ENCODE measurements at regions not wholly inside any gene's neighbourhood (a gene's known extent, or its start where the extent isn't known, plus 50 kb on each side); places are given as distances from the start of the nearest gene placed in this dataset.

DNA sequence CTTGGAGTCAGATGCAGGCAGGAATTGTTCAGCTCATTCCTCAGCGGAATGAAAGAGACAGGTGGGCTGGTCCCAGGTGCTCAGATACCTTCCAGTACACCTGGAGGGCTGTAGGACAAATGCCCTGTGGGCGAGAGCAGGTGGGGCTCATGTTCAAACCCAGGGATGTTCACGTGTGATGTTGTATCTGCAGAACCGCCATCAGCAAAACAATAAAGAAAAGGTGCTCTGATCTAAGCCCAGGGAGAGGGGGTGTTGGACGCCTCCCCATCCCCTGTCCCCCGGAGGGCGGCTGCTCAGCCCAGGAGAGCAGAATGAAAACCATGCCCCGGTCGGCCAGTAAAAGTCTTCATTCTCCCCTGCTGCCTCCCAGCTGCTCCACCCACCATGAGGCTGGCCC lies 197.4 kb downstream of the HAUS1 start:
- no peaks in the 10 kb centered on the region for H3K27me3 Mint-ChIP-seq
- no peak overlapping the region for H3K27ac Mint-ChIP-seq
- H3K4me1 Mint-ChIP-seq: no peaks in the 10 kb centered on the region
- H3K36me3 Mint-ChIP-seq (ENCODE audit: low read depth): no peaks in the 10 kb centered on the region
- no peak for ATAC-seq (replicated peaks)
- H3K4me3 Mint-ChIP-seq: no peak overlapping the region
- H3K9me3 Mint-ChIP-seq: no peaks in the 10 kb centered on the region

DNA sequence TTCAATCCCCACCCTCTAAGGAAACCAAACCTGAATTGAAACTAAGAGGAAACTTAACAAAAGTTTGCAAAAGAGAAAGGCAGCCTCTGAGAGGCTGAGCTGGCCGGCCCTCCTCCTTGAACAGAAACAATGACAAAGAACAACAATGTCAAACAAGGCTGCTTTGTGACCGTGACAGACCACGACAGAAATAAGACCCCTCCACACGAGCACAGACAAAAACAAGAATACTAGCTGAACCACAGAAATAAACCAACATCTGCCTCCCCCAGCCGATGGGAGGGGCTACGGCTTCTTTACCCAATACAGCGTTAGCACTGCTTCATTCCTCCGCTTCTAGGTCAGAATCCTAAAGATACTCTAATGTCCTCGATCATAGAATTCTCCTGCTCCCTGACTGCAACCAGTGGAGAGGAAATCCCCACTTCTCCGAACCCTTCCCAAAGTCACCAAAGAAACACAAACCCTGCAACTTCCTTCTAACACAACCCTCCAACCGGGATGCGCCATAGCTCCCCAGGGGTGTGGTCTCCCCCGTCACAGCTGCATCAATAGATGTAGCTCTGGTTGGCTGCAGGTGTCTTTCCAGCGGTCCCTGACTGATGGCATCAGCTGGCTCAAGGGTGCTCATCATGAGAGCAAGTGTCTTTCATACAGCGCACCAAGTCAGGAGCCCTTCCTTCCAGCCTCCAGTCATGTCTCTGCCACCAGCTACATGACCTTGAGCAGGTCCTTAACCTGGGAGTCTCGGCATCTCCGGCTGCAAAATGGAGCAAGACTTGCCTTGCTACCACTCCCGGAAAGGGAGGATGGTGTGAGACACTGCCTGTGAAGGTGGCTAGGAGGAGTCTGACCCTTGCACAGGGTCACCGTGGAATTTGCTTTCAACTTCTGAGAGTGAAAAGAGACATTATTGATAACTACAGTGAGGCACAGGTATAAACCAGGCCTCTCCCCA lies 198.6 kb downstream of the HAUS1 start:
- Mint-ChIP-seq H3K4me3 (no peak overlapping the region), H3K4me1 (no peaks in the 10 kb centered on the region), H3K9me3 (peaks cover 6% of the 10 kb centered on the region)

DNA sequence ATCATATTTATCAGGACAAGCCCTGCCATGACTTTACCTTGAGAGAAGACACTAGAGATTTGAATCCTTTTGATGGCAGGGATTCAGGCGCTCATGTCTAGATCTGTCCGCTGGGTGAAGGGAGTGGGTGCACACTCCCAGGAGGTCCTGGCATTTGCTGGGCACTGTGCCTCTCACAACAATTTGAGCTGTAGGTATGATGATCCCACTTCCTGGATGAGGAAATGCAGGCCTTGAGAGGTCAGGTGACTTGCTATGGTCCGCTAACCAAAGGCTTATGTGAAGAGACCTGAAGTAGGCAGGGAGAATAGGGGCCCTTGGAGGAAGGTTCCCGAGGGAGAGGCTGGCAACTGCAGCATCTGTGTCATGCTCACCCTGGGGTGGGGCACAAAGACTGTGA lies 206.1 kb downstream of the HAUS1 start:
- H3K36me3 Mint-ChIP-seq (ENCODE audit: low read depth): no peaks in the 10 kb centered on the region
- peaks cover 5% of the 10 kb centered on the region for H3K27me3 Mint-ChIP-seq
- no peak for ATAC-seq (replicated peaks)
- peaks cover 4% of the 10 kb centered on the region for H3K4me1 Mint-ChIP-seq
- peaks cover 6% of the 10 kb centered on the region for H3K9me3 Mint-ChIP-seq
- H3K4me3 Mint-ChIP-seq: no peak overlapping the region
- H3K27ac Mint-ChIP-seq: no peak overlapping the region

More for the DNA sequence above, 198.6 kb downstream of the HAUS1 start:
- H3K27ac Mint-ChIP-seq: no peak overlapping the region
- no peaks in the 10 kb centered on the region for H3K27me3 Mint-ChIP-seq
- no peak for ATAC-seq (replicated peaks)
- no peaks in the 10 kb centered on the region for H3K36me3 Mint-ChIP-seq (ENCODE audit: low read depth)

DNA sequence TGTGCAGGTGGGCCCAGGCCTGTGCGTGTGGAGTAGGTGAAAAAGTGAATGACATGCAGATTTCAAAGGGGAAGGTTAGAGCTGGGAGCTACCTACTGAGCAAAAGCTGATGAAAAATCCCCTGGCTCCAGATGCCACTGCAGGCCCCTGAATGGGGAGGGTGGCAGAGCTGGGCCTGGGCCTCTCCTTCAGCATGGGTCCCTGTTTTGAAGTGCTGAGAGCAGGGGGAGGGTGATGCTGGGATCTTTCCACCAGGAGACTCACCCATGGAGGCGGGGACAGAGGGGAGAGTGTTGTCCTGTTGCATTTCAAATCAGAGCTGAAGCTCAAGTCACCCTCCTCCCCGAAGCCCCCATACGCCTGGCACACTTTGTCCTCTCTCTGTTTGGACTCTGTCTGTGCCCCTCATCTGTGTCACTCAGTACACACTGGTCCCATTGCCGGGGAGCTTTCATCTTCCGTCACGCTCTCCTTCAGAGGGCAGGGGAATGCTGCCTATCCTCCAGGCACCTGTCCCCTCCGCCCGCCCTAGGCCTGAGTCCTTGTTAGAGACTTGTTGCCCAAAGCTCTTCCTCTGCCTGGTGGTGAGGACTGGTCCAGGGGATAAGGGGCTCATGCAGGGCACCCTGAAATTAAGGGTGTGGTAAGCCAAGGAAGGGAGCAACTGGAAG lies 206.6 kb downstream of the HAUS1 start:
- no peaks in the 10 kb centered on the region for H3K36me3 Mint-ChIP-seq (ENCODE audit: low read depth)
- peaks cover 4% of the 10 kb centered on the region for H3K4me1 Mint-ChIP-seq
- H3K4me3 Mint-ChIP-seq: no peak overlapping the region
- ATAC-seq (replicated peaks): no peak
- peaks cover 6% of the 10 kb centered on the region for H3K9me3 Mint-ChIP-seq
- H3K27me3 Mint-ChIP-seq: peaks cover 5% of the 10 kb centered on the region
- no peak overlapping the region for H3K27ac Mint-ChIP-seq

DNA sequence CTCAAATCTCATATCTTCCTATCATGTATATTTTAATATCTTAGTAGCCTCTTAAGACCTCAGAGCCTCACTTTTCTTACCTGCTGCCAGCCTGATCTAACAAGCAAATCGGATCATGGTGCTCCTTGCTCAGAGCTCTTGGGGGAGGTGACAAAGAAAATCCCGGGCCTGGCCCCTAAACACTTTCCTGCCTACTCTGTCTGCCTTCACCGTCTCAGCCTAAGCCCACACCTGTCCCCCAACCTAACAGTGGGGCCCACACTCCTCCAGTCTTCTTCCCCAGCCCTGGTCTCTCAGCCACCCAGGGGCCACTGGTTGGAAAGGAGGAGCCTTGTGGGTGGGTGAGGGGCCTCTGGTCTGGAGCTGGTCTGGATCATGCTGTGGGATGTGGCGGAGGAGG lies 207.3 kb downstream of the HAUS1 start:
- H3K27me3 Mint-ChIP-seq: peaks cover 5% of the 10 kb centered on the region
- H3K9me3 Mint-ChIP-seq: peaks cover 6% of the 10 kb centered on the region
- H3K27ac Mint-ChIP-seq: no peak overlapping the region
- ATAC-seq (replicated peaks): no peak
- no peaks in the 10 kb centered on the region for H3K36me3 Mint-ChIP-seq (ENCODE audit: low read depth)
- no peak overlapping the region for H3K4me3 Mint-ChIP-seq
- peaks cover 4% of the 10 kb centered on the region for H3K4me1 Mint-ChIP-seq

DNA sequence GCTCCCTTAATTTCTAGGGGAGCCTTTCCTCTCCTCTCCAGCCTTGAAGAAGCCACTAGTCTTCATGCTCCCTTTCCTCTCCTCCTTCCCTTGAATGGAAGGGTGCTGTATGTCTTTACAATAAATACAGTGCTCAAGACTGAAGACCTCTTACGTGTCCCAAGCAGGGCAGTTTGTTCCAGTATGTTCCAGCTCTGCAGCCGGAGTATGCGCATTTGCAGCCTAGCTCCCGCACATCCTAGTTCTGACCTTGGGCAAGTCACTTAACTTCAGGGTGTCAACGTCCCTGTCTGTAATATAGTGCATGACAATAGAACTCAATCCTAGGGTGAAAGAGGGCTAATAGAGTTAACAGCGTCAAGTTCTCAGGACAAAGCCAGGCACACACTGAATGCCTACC lies 208.0 kb downstream of the HAUS1 start:
- H3K36me3 Mint-ChIP-seq (ENCODE audit: low read depth): no peaks in the 10 kb centered on the region
- H3K4me1 Mint-ChIP-seq: peaks cover 4% of the 10 kb centered on the region
- ATAC-seq (replicated peaks): no peak
- no peak overlapping the region for H3K27ac Mint-ChIP-seq
- H3K27me3 Mint-ChIP-seq: peaks cover 5% of the 10 kb centered on the region
- no peak overlapping the region for H3K4me3 Mint-ChIP-seq
- H3K9me3 Mint-ChIP-seq: peaks cover 5% of the 10 kb centered on the region

DNA sequence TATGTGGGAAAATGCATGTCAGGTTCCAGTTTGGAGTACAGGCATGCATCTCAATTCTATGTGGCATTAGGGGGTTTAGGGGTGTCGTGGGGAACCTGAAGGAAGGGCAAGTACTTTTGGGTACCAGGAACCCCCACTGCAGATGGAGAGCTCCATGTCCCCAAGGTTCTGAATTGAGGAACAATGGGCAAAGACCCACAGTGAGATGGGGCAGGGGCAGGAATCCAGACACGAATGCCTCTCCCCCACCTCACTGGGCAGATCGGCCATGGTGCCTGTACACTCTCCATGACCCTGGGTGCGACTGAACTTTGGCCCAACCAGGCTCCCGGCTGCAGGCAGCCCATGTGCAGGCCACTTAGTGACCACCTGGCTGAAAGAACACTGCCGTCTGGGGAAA lies 209.3 kb downstream of the HAUS1 start:
- H3K4me1 Mint-ChIP-seq: peaks cover 4% of the 10 kb centered on the region
- H3K36me3 Mint-ChIP-seq (ENCODE audit: low read depth): no peaks in the 10 kb centered on the region
- H3K4me3 Mint-ChIP-seq: no peak overlapping the region
- ATAC-seq (replicated peaks): no peak
- no peak overlapping the region for H3K27ac Mint-ChIP-seq
- peaks cover 3% of the 10 kb centered on the region for H3K27me3 Mint-ChIP-seq
- H3K9me3 Mint-ChIP-seq: no peaks in the 10 kb centered on the region

DNA sequence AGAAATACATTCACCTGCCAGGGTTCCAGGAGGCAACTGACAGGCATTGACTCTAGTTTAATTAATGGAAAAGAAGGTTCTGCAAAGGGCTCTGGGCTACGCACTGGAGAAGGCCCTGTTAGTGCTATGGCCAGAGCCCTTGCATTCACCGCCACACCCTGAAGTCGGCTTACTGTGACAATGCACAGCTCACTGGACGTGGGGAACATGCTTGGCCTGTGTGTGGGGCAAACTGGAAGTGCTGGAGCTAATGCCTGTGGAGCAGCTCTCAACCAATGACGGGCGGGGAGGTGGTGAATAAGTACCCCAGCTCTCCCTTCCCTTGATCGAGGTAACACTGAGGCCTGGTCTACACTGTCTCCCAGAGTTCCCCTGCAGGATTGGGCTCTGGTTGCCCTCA lies 209.8 kb downstream of the HAUS1 start:
- H3K4me3 Mint-ChIP-seq: no peak overlapping the region
- no peaks in the 10 kb centered on the region for H3K27me3 Mint-ChIP-seq
- no peak for ATAC-seq (replicated peaks)
- peaks cover 4% of the 10 kb centered on the region for H3K4me1 Mint-ChIP-seq
- no peaks in the 10 kb centered on the region for H3K9me3 Mint-ChIP-seq
- no peaks in the 10 kb centered on the region for H3K36me3 Mint-ChIP-seq (ENCODE audit: low read depth)
- H3K27ac Mint-ChIP-seq: no peak overlapping the region

DNA sequence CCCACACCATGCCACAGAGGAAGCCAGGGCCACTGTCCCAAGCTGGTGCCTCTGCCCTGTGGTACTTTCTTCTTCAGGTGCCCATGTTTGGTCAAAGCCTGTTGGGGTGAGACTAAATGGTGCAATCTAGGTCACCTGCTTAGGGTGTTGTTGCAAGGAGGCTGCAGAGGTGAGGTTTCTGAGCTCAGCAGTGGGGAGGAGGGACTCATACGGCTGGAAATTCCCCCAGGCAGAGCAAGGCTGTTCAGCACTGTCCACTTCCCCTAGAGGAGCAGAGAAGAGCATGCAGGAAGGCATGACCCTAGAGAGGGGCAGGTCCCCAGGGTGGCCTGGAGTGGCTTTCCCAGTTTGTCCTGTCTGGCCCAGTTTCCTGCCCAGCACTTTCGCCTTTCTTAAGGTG lies 211.0 kb downstream of the HAUS1 start:
- H3K27ac Mint-ChIP-seq: no peak overlapping the region
- H3K27me3 Mint-ChIP-seq: no peaks in the 10 kb centered on the region
- no peaks in the 10 kb centered on the region for H3K9me3 Mint-ChIP-seq
- no peak overlapping the region for H3K4me3 Mint-ChIP-seq
- peaks cover 4% of the 10 kb centered on the region for H3K4me1 Mint-ChIP-seq
- no peaks in the 10 kb centered on the region for H3K36me3 Mint-ChIP-seq (ENCODE audit: low read depth)
- peak; percentile 16 for ATAC-seq (replicated peaks)

DNA sequence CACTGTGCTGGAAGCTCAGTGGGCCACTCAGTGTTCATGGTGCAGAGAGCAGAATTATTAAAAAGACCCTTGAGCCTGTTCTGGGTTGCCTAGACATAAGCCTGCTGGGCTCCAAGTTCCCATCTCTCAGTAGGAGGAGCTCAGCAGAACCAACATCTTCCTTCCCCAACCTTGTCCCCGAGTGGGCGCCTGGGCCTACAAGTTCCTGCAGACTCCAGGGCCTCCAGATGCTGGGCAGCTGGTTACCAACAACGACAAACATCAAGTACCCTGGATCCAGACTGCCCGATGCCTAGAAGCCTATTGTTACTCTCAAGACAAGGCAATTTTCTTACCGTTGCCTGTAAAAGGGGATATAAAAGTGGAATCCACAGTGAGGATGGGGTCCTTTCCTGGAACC lies 214.2 kb downstream of the HAUS1 start:
- no peaks in the 10 kb centered on the region for H3K27me3 Mint-ChIP-seq

DNA sequence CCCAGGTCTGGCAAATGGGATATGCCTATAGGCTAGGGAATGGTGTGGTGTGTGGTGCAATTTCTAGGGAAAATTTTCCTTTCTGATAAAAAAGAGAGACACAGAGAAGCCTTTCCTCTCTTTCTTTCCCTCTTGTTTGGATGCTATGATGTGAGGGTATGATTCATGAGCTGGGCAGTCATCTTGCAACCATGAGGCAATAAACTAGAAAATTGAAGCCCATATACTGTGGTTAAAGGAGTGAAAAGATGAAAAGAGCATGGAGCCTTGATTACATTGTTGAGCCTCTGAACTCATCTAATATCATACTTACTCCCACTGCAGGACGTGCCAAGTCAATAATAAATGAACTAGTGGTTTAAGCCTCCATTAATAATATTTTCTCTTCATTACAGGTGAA lies 215.6 kb downstream of the HAUS1 start:
- peak; percentile 60 for ATAC-seq (replicated peaks)
- Mint-ChIP-seq H3K4me3 (no peak overlapping the region), H3K4me1 (peaks cover 3% of the 10 kb centered on the region), H3K9me3 (no peaks in the 10 kb centered on the region), H3K27ac (no peak overlapping the region), H3K27me3 (no peaks in the 10 kb centered on the region), H3K36me3 (ENCODE audit: low read depth) (no peaks in the 10 kb centered on the region)

More for the DNA sequence above, 214.2 kb downstream of the HAUS1 start:
- Mint-ChIP-seq H3K36me3 (ENCODE audit: low read depth) (no peaks in the 10 kb centered on the region), H3K27ac (no peak overlapping the region), H3K4me1 (peaks cover 4% of the 10 kb centered on the region), H3K4me3 (no peak overlapping the region), H3K9me3 (no peaks in the 10 kb centered on the region)
- ATAC-seq (replicated peaks): no peak

DNA sequence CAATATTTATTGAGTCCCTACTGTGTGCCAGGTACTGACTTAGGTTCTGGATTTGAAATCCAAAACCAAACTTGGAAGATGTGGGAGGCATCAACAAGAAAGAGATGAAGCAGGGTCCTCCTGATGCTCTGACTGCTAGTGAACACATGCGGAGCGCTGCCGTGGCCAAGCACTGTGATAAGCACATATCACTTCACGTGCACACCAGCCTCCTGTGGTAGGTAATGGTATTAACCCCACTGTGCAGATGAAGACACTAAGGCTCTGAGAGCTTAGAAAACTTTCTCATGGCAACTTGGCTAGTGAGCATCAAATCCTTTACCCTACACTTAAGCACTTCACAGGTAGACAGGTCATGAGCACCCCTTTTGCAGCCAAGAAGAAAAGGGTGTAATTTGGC lies 216.1 kb downstream of the HAUS1 start:
- H3K27ac Mint-ChIP-seq: no peak overlapping the region
- no peaks in the 10 kb centered on the region for H3K9me3 Mint-ChIP-seq
- no peaks in the 10 kb centered on the region for H3K27me3 Mint-ChIP-seq
- no peak for ATAC-seq (replicated peaks)
- no peak overlapping the region for H3K4me3 Mint-ChIP-seq
- H3K36me3 Mint-ChIP-seq (ENCODE audit: low read depth): no peaks in the 10 kb centered on the region
- no peaks in the 10 kb centered on the region for H3K4me1 Mint-ChIP-seq

DNA sequence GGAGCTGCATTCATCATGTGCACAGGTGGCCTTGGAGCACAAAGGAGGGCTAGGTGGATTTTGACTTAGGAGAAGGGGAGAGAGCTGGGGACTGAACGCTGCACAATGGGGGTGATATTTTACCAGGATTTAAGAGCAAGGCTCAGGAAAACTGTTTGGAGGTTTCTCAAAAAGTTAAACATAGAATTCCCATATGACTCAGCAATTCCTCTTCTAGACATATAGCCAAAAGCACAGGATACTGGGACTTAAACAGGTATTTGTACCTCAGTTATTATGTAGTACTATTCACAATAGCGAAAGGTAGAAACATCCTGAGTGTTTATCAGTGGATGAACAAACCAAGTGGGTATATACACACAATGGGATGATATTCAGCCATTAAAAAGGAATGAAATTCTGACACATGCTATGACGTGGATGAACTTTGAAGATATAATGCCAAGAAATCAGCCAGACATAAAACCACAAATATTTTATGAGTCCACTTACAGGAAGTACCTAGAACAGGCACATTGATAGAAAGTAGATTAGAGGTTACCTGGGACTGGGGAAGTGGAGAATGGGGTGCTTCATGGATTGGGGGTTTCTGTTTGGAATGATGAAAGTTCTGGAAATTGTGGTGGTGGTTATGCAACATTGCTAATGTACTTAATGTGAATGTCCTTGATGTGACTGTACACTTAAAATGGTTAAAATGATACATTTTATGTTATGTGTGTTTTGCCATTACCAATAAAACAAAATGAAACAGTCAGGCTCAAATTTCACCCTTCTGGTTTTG lies 216.9 kb downstream of the HAUS1 start:
- ATAC-seq (replicated peaks): no peak
- no peaks in the 10 kb centered on the region for H3K4me1 Mint-ChIP-seq
- H3K27me3 Mint-ChIP-seq: no peaks in the 10 kb centered on the region
- no peak overlapping the region for H3K27ac Mint-ChIP-seq
- no peaks in the 10 kb centered on the region for H3K36me3 Mint-ChIP-seq (ENCODE audit: low read depth)
- no peaks in the 10 kb centered on the region for H3K9me3 Mint-ChIP-seq
- H3K4me3 Mint-ChIP-seq: no peak overlapping the region

DNA sequence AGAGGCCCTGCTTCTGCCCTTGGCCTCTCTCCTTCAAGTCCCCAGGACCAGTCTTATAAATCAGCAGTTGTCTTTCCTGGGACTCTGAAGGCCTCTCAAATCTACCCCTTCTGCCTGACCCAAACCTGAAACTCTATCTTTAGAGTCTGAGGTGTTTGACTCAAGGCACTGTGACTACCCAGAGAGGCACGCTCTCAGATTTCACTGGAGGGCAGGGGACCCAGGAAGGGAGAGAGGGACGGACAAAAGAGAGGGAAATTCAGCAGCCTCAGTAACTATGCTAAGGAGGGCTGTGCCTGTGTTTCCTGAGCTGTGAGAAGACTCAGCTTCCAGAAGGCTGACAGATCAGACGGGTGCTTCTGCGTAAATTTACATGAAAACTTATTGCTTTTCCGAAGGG lies 217.8 kb downstream of the HAUS1 start:
- ATAC-seq (replicated peaks): no peak
- H3K4me3 Mint-ChIP-seq: no peak overlapping the region
- H3K27ac Mint-ChIP-seq: no peak overlapping the region
- no peaks in the 10 kb centered on the region for H3K4me1 Mint-ChIP-seq
- H3K27me3 Mint-ChIP-seq: no peaks in the 10 kb centered on the region
- no peaks in the 10 kb centered on the region for H3K36me3 Mint-ChIP-seq (ENCODE audit: low read depth)
- H3K9me3 Mint-ChIP-seq: no peaks in the 10 kb centered on the region

All from activated T-helper 17 cell treated with anti-CD3 and anti-CD28 coated beads, Interleukin-2, amount 50 U/mL, for 72 hours (primary cell).